Spleen (tissue), 11 donors: ENCODE measurements at regions not wholly inside any gene's neighbourhood (a gene's known extent, or its start where the extent isn't known, plus 50 kb on each side); places are given as distances from the start of the nearest gene placed in this dataset.

Experiments
- DNase-seq: peaks from one replicate; pipeline ENCODE4 v3.0.0-alpha.2; 2020
- H3K27ac ChIP-seq, 8 donors: fragments of 200-600 bp; sonication (generic) in 7 of 8; 1 replicate in 4 of 8; 2 replicates in 4 of 8; pipeline versions ENCODE4 v1.5.0 to v1.8.0; 2016 to 2021; ENCODE audit warnings: inconsistent platforms in 4 of 8, mild to moderate bottlenecking in 4 of 8, moderate library complexity in 1 of 8
- H3K27me3 ChIP-seq, 7 donors: fragments of 200-600 bp; sonication (generic) in 6 of 7; replicated peaks in 1 of 7; 1 replicate in 4 of 7; 2 replicates in 3 of 7; pipeline versions ENCODE4 v1.5.0 to v1.8.0; 2016 to 2021; ENCODE audit warnings: inconsistent platforms in 3 of 7, mild to moderate bottlenecking in 1 of 7
- H3K36me3 ChIP-seq, 6 donors: fragments of 200-600 bp; sonication (generic) in 5 of 6; 1 replicate in 4 of 6; 2 replicates in 2 of 6; pipeline versions ENCODE4 v1.5.0 to v1.8.0; 2016 to 2021; ENCODE audit warnings: inconsistent platforms in 2 of 6
- H3K4me1 ChIP-seq, 6 donors: fragments of 200-600 bp; sonication (generic) in 5 of 6; 1 replicate in 3 of 6; 2 replicates in 3 of 6; pipeline versions ENCODE4 v1.5.0 to v1.8.0; 2016 to 2021; ENCODE audit warnings: inconsistent platforms in 3 of 6
- H3K4me3 ChIP-seq, 8 donors: fragments of 200-600 bp; sonication (generic) in 7 of 8; 1 replicate in 4 of 8; 2 replicates in 4 of 8; pipeline versions ENCODE4 v1.5.0 to v1.8.0; 2016 to 2021; ENCODE audit warnings: inconsistent platforms in 4 of 8, mild to moderate bottlenecking in 4 of 8, moderate library complexity in 2 of 8
- H3K9me3 ChIP-seq, 8 donors: fragments of 200-600 bp; sonication (generic) in 7 of 8; 1 replicate in 4 of 8; 2 replicates in 4 of 8; pipeline versions ENCODE4 v1.5.0 to v1.8.0; 2016 to 2021; ENCODE audit warnings: inconsistent platforms in 4 of 8
- POLR2A ChIP-seq, 3 donors: fragments of 450-650 bp; IDR thresholded peaks; one replicate each; pipeline ENCODE4 v1.5.1; 2017; ENCODE audit warnings: antibody characterized with exemption in 3 of 3, mild to moderate bottlenecking in 1 of 3
- POLR2AphosphoS5 ChIP-seq, 3 donors: sonication (generic); formaldehyde crosslinking; IDR thresholded peaks; one replicate each; pipeline ENCODE4 v1.5.1; 2017; ENCODE audit warnings: antibody characterized with exemption in 3 of 3
- WGBS, 5 donors: extraction: QIAGEN DNeasy Blood & Tissue Kit in 3 of 5; methylation state at CpG; one replicate each; pipeline versions ENCODE4 v1.1.5 to v1.1.7; 2013 to 2018; 5-methylcytosine and 5-hydroxymethylcytosine counted together
- intact Hi-C: fragments of 100-400 bp; cut with DNase I; formaldehyde crosslinking; loops from one replicate; pipeline ENCODE4 v1.15.0; 2023; ENCODE audit warnings: low total_unique reads
- TF ChIP-seq, protein P1 (sequence below), 11 experiments: fragments of 200-600 bp in 7 of 11; fragments of 450-650 bp in 4 of 11; sonication (generic) in 4 of 11; IDR thresholded peaks in 8 of 11; conservative IDR thresholded peaks in 3 of 11; 1 replicate in 7 of 11; 2 replicates in 4 of 11; pipeline versions ENCODE4 v1.4.0 to v1.8.0; 2016 to 2021; ENCODE audit warnings: antibody characterized with exemption in 11 of 11, inconsistent platforms in 4 of 11, mild to moderate bottlenecking in 1 of 11
- donor health status: healthy with polysubstance abuse.
- donor health status: DM: no; HTN: no; CAD: no; lungs with moderate emphysema.
- donor health status: DM: no; HTN: no; CAD: no.
- donor health status: Bipolar disorder and iron deficiency.
- donor health status: healthy.
- donor health status: DM: no; HTN: no; CAD: no.
- donor health status: DM: yes; HTN: yes; CAD: no.

DNA sequence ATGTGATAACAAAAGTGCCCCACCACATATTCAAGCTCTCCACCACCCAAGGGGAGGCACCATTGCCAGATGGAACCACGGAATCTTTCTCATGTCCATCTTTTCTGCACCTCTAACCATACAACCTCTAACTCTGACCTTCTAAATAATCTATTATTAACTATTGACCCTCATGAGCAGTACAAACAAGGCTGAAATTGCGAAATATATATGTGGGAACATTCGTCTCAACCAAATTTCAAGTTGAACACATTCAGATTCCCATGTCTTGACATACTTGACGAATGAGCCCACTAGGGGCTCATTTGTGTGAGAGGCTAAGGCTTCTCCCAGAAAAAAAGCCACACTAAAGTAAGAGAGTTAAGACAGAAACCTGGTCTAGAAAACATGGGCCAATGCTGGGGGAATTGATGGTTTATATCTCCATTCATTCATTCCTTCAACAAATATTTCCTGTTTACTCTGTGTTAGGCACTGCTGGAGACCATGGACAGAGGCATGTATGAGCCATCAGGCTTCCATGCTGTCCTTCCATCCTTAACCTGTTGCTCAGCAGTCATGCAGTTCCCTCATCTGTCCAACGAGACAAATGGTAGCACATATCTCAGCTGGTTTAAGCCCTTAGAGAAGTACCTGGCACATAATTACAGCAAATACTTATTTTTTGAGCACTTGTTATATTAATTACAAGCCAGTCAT lies 130.4 kb downstream of the ESM1 start:
- H3K27me3 ChIP-seq, result no peaks in the 10 kb centered on the region
- no peak overlapping the region for H3K4me3 ChIP-seq
- WGBS, 5 donors, result 81 to 90% (median 85%) methylated on average over 5 of the region's 5 CpGs
- no peaks in the 10 kb centered on the region for H3K36me3 ChIP-seq
- no peak for DNase-seq
- TF ChIP-seq, protein P1, sequence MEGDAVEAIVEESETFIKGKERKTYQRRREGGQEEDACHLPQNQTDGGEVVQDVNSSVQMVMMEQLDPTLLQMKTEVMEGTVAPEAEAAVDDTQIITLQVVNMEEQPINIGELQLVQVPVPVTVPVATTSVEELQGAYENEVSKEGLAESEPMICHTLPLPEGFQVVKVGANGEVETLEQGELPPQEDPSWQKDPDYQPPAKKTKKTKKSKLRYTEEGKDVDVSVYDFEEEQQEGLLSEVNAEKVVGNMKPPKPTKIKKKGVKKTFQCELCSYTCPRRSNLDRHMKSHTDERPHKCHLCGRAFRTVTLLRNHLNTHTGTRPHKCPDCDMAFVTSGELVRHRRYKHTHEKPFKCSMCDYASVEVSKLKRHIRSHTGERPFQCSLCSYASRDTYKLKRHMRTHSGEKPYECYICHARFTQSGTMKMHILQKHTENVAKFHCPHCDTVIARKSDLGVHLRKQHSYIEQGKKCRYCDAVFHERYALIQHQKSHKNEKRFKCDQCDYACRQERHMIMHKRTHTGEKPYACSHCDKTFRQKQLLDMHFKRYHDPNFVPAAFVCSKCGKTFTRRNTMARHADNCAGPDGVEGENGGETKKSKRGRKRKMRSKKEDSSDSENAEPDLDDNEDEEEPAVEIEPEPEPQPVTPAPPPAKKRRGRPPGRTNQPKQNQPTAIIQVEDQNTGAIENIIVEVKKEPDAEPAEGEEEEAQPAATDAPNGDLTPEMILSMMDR (IDR thresholded peaks at IDR 0.05 in 8 of 11, conservative IDR thresholded peaks at IDR 0.05 in 3 of 11), result no peak
- TF ChIP-seq POLR2A (IDR thresholded peaks at IDR 0.05), result no peak
- no peak for TF ChIP-seq POLR2AphosphoS5 (IDR thresholded peaks at IDR 0.05)
- intact Hi-C loops, result no loop called here
- no peak overlapping the region for H3K27ac ChIP-seq
- H3K4me1 ChIP-seq, result peaks cover 0 to 5% (median 0%) of the 10 kb centered on the region in 6 donors
- H3K9me3 ChIP-seq, result peaks cover 7 to 39% (median 33%) of the 10 kb centered on the region in 8 donors

DNA sequence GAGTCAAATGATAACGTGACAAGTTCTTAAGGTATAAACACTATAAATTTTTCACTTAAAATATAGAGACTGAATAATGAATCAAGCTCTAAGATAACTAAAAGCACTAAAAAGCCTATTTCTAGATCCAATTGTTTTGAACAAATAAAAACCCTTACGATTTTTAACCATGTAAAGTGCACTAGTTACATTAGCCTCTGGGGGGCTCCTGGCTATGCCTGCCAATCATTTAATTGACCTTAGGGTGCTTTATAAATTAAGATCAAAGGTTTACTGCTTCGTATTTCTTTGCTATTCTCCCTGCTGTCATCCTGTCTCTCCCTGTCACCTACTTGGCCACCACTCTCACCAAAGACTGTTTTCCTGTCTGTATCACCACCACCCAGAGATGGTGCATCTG lies 133.4 kb downstream of the ESM1 start:
- Histone ChIP-seq H3K9me3 (peaks cover 0 to 13% (median 9%) of the 10 kb centered on the region in 8 donors), H3K27ac (no peak overlapping the region), H3K4me3 (no peak overlapping the region), H3K27me3 (peaks cover 0 to 3% (median 0%) of the 10 kb centered on the region in 7 donors), H3K4me1 (no peaks in the 10 kb centered on the region), H3K36me3 (no peaks in the 10 kb centered on the region)
- no peak for TF ChIP-seq POLR2A (IDR thresholded peaks at IDR 0.05)
- TF ChIP-seq, protein P1 (IDR thresholded peaks at IDR 0.05 in 8 of 11, conservative IDR thresholded peaks at IDR 0.05 in 3 of 11), result no peak
- no peak for TF ChIP-seq POLR2AphosphoS5 (IDR thresholded peaks at IDR 0.05)
- DNase-seq, result no peak
- intact Hi-C loops, result no loop called here
- 71 to 80% (median 77%) methylated on average over 3 of the region's 3 CpGs for WGBS, 5 donors

DNA sequence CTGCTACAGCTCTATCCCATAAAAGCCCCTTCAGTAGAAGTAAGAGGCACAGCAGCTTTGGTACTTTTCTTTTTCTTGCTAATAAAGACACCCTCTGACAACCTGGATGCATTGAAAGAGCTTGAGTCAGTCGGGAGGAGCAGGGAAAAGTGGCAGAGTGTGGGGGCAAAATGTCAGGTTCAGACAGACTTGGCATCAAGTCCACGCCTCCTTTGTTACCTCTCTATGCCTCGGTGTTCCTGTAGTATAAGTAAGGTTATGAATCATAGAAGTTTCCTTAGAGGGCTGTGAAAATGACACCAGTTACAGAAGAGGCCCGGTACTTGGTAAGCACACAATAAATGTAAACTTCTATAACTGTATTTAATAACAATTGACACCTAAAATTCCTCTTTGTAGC lies 133.9 kb downstream of the ESM1 start:
- no peak overlapping the region for H3K27ac ChIP-seq
- WGBS, 5 donors, result 65 to 82% (median 74%) methylated on average over 4 of the region's 4 CpGs
- TF ChIP-seq POLR2A (IDR thresholded peaks at IDR 0.05) (no peak), POLR2AphosphoS5 (IDR thresholded peaks at IDR 0.05) (no peak)
- TF ChIP-seq, protein P1 (IDR thresholded peaks at IDR 0.05 in 8 of 11, conservative IDR thresholded peaks at IDR 0.05 in 3 of 11), result no peak
- intact Hi-C loops, result no loop called here
- no peaks in the 10 kb centered on the region for H3K4me1 ChIP-seq
- peaks cover 0 to 3% (median 0%) of the 10 kb centered on the region in 7 donors for H3K27me3 ChIP-seq
- no peak for DNase-seq
- no peak overlapping the region for H3K4me3 ChIP-seq
- no peaks in the 10 kb centered on the region for H3K36me3 ChIP-seq
- peaks cover 0 to 8% (median 3%) of the 10 kb centered on the region in 8 donors for H3K9me3 ChIP-seq

DNA sequence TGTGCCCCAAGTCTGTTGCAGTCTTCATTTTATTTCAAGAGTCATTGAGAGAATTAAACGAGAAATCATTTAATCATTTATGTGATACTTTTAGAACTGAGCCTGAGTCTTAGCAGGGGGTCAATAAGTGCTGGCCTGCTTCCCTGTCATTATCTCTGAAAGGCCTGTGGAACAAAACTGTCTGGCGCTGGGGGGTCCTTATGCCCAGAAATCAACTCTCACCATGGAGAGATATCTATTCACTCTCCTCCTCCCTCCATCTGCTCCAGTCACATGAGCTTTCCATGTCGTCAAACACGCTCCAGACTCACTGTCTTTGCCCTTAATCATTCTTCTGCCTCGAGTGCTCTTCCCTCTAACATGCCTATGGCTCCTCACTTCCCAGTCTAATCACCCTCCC lies 136.8 kb downstream of the ESM1 start:
- Histone ChIP-seq H3K36me3 (no peaks in the 10 kb centered on the region), H3K4me3 (no peak overlapping the region), H3K4me1 (peaks cover 0 to 17% (median 6%) of the 10 kb centered on the region in 6 donors), H3K9me3 (no peaks in the 10 kb centered on the region), H3K27me3 (peaks cover 0 to 3% (median 0%) of the 10 kb centered on the region in 7 donors), H3K27ac (no peak overlapping the region)
- no peak for DNase-seq
- intact Hi-C loops, result no loop called here
- TF ChIP-seq POLR2AphosphoS5 (IDR thresholded peaks at IDR 0.05) (no peak), POLR2A (IDR thresholded peaks at IDR 0.05) (no peak)
- TF ChIP-seq, protein P1 (IDR thresholded peaks at IDR 0.05 in 8 of 11, conservative IDR thresholded peaks at IDR 0.05 in 3 of 11), result no peak
- WGBS, 5 donors, result 73 to 89% (median 82%) methylated on average over 5 of the region's 5 CpGs
